Myocyte (in vitro differentiated cells): ENCODE measurements at regions not wholly inside any gene's neighbourhood (a gene's known extent, or its start where the extent isn't known, plus 50 kb on each side); places are given as distances from the start of the nearest gene placed in this dataset.
"Not testable (repeated sequence)": the region's sequence is repeated elsewhere in the genome, so short reads cannot be mapped to it uniquely, and the experiment has no call there.

Source experiments
- DNase-seq: peaks from one replicate; pipeline ENCODE4 v3.0.0-alpha.2; 2012; ENCODE audit warnings: low read depth

- DNase-seq = no peak
These were observed 160.3 kb upstream of the OLIG3 start for GRCh38 chr6:137654365-137654981.

GRCh38 chr6:137655291-137655690, 161.1 kb upstream of the OLIG3 start:
- DNase-seq = no peak

- DNase-seq = no peak
These were observed 162.5 kb upstream of the OLIG3 start for GRCh38 chr6:137656735-137657134.

- DNase-seq = peak; percentile 57
These were observed 163.2 kb upstream of the OLIG3 start for GRCh38 chr6:137657351-137657911.

- DNase-seq = no peak
These were observed 164.1 kb upstream of the OLIG3 start for GRCh38 chr6:137658287-137658686.

GRCh38 chr6:137659871-137660270, 165.7 kb upstream of the OLIG3 start:
- DNase-seq = no peak

- no peak for DNase-seq
These were observed 166.1 kb upstream of the OLIG3 start for GRCh38 chr6:137660296-137660731.

- peak; percentile 28 for DNase-seq
These were observed 167.4 kb upstream of the OLIG3 start for GRCh38 chr6:137661601-137662000.

- DNase-seq = no peak
These were observed 170.0 kb upstream of the OLIG3 start for GRCh38 chr6:137664183-137664582.

- no peak for DNase-seq
These were observed 171.2 kb upstream of the OLIG3 start for GRCh38 chr6:137665342-137665934.

- no peak for DNase-seq
These were observed 172.1 kb upstream of the OLIG3 start for GRCh38 chr6:137666202-137666774.

GRCh38 chr6:137673603-137674002, 179.4 kb upstream of the OLIG3 start:
- no peak for DNase-seq

GRCh38 chr6:137676888-137677287, 182.7 kb upstream of the OLIG3 start:
- DNase-seq = no peak

- DNase-seq = no peak
These were observed 183.5 kb upstream of the OLIG3 start for GRCh38 chr6:137677709-137678108.

- DNase-seq = no peak
These were observed 184.3 kb upstream of the OLIG3 start for GRCh38 chr6:137678451-137678850.

- DNase-seq = no peak
These were observed 186.2 kb upstream of the TNFAIP3 start for GRCh38 chr6:137680705-137681346.

- DNase-seq = no peak
These were observed 185.5 kb upstream of the TNFAIP3 start for GRCh38 chr6:137681445-137682009.

GRCh38 chr6:137682658-137683057, 184.4 kb upstream of the TNFAIP3 start:
- DNase-seq = not testable (repeated sequence)

- DNase-seq = no peak
These were observed 183.1 kb upstream of the TNFAIP3 start for GRCh38 chr6:137683916-137684315.

GRCh38 chr6:137685798-137686375, 181.2 kb upstream of the TNFAIP3 start:
- no peak for DNase-seq

- DNase-seq = no peak
These were observed 179.2 kb upstream of the TNFAIP3 start for GRCh38 chr6:137687818-137688217.
